ENCODE measurements at regions not wholly inside any gene's neighbourhood (a gene's known extent, or its start where the extent isn't known, plus 50 kb on each side); places are given as distances from the start of the nearest gene placed in this dataset.

DNA sequence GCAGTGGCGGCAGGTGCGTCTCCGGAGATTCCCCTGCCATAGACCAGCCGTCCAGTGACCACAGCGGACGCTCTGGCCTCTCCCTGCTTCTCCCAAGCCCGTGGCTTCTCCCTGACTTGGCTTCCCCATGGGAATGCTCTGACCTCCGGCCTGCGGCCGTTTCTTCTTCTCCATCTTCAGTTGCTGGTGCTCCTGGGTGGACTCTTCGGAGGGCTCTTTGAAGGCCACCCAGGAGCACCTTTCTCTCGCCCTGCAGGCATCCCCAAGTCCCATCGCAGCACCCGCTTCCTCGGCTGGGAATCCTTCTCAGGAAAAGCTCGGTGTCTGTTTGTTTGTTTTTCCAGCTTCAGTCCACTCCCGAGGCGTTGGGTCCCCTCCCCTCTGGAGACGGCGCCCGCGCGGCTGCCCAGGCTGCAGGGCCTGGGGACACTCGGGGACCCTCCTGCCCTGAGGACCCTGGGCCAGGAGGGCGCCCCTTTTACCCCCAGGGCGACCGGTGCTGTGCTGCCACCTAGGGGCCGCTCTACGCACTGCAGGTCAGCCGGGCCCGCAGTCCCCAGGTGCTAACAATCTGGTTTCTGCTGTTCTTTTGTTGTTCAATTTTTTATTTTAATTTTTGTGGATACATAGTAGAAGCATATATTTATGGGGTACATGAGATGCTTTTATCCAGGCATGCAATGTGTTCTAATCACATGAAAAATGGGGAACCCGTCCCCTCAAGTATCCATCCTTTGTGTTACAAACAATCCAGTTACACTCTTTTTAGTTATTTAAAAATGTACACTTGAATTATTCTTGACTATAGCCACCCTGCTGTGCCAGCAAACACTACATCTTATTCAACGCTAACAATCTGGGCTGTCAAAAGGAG lies 197.9 kb upstream of the ADAMTS16 start:
- DNase-seq (ENCODE audit: low read depth) = no peak

- DNase-seq (ENCODE audit: low read depth) = no peak
Measured at GRCh38 chr5:4942831-4943178, 197.3 kb upstream of the ADAMTS16 start.

DNA sequence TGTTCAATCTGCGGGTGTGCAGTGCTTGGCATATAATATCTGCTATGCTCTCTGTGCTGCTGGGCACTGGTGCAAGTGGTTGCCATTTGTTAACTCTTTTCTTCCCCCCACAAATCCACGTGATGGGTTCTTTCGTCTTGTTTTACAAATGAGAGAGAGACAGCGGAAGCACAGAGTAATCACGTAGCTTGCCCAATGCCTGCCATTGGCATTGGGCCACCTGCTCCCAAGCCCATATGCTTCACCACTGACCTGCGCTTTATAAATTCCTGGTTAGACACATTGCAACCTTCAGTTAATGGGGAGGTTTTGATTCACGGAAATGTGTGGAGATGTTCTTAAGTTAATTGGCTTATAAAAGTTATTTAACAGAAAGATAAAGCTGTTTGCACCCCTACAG lies 194.8 kb upstream of the ADAMTS16 start:
- DNase-seq (ENCODE audit: low read depth) = no peak

GRCh38 chr5:4947106-4947505 lies 193.0 kb upstream of the ADAMTS16 start:
- DNase-seq (ENCODE audit: low read depth) = no peak

DNA sequence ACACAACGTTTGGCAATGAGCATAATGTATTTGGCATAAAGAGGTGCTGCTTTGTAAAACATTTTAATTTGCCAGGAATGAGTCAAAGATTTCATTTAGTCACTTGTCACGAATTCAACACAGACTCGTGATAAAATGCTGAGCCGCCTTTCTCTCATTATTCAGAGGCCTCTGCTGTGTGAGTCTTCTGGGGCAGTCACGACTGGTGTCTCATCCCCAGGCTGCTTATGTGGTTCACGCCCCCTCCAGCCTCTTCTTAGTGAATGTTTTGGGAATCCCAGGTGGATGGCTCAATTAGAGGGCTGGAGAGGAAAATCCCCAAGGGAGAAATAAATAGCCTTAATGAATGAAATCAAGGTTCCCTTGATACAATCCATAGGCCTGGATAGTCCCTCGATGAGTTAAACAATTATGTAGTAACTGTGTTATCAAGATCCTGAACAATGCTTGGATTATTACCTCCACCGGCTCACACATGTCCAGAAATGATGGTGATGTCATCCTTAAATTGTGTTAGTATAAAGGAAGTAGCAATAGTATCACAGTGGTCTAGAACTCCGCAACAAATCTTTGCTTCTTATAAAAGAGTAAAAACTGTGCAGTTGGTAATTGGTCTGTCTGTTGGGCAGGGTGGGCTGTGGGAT lies 192.1 kb upstream of the ADAMTS16 start:
- DNase-seq (ENCODE audit: low read depth) = no peak

- DNase-seq (ENCODE audit: low read depth) = no peak
Measured at GRCh38 chr5:4949108-4949507, 191.0 kb upstream of the ADAMTS16 start.

DNA sequence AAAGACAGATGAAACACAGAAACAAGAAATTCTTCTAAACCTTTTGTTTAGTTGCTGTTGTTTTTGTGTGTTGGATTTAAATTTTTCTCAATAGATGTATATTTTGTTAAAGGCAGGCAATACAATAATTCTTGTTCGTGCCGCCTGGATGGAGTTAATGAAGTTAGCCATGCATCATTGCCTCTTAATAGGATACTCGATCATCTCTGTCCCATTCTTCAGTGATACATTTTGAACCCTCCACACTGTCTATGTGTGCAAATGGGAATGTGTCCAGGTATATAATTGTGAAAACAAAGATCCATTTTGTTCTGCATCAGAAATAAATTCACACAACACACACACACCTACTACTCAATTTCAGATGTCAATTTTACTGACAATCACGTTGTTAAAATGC lies 186.6 kb upstream of the ADAMTS16 start:
- DNase-seq (ENCODE audit: low read depth) = no peak

- no peak for DNase-seq (ENCODE audit: low read depth)
Measured at GRCh38 chr5:4954048-4954447, 186.1 kb upstream of the ADAMTS16 start.

- no peak for DNase-seq (ENCODE audit: low read depth)
Measured at GRCh38 chr5:4963265-4963664, 176.9 kb upstream of the ADAMTS16 start.

DNA sequence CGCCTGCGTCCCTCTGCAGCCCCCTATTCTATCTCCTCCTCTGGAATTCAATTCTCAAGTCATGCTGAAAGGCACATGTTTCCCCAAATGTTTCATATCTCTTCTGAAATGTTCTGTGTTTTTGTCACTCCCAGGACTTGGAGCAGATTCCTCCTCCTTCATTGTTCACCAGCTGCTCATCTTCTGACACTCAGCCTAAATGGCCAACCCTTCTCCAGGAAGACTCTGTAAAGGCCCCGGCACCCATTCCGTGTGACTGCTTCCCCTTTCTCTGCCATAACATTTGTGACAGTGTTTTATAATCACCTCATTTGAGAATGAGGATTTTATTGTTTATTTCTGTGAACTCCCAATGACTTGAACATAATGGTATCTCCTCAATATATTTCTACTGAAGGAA lies 170.8 kb upstream of the ADAMTS16 start:
- DNase-seq (ENCODE audit: low read depth) = no peak

DNA sequence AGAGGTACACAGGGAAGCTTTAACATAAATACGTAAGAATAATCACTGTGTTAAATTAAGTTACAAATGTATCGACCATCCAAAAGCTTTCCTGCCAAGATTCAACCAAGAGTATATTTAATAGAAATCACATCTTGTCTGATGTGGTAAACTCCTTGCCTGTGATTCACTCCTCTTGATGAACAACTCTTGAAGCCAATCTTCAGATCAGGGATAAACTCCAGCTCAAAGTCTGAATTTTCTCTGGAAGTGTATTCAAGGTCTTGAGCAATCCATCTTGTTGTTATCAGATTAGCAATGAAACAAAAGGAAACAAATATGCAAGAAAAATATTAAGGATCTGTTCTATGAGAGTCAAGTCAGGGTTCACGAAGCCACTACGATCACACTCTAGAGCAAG lies 170.0 kb upstream of the ADAMTS16 start:
- DNase-seq (ENCODE audit: low read depth) = no peak

DNA sequence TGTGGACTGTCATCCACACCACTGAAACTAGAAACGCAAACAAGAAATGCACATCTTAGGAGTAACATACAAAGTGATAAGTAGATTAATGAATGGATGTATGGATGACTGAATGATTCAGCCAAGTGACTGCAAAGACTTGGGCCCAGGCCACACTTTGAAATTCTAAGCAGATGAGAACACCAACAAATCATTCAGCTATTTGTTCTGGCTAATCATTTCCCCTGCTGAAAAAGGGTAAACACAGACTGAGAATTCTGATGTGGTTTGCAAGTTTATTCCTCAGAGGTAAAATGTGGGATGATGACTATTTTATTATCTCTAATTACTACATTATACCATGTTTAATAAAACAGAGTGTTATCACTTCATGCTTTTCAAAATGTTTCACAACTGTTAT lies 163.2 kb upstream of the ADAMTS16 start:
- DNase-seq (ENCODE audit: low read depth) = no peak

GRCh38 chr5:4977416-4978110 lies 162.6 kb upstream of the ADAMTS16 start:
- no peak for DNase-seq (ENCODE audit: low read depth)

DNA sequence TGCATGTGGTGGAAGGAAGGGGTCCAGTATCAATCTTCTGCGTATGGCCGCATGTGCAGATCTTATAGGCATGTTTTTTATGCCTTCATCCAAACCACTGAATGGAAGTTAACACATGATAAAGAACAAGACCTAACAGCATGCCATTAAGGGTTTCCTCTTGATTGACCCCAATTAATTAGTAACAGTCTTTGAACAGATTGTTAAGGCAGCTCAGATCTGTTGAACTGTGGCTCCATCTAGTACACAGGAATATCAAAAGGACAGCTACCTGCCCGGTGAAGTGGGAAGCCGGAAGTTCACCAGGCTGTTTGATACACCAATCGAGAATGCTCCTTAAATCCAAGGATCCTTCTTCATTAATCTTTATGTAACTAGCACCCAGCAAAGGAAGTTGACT lies 159.9 kb upstream of the ADAMTS16 start:
- DNase-seq (ENCODE audit: low read depth) = no peak

DNA sequence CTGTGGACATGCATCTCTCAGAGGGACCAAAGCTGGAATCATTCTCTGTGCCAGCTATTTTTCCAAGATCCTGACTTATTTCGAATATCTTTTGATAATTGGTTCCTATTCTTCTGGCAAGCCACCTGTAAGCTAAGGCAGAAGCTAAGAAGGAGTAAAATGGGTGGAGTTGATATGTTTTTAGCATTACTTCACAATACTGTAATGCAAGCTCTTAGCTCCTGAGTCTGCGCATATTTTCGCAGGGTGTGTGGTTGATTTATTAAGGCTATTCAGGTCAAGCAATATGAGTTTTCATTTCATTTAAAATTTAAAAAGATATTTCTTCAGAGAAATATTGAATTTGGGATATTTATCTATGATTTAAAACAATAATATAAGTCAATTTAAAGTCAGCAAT lies 158.5 kb upstream of the ADAMTS16 start:
- no peak for DNase-seq (ENCODE audit: low read depth)

- no peak for DNase-seq (ENCODE audit: low read depth)
Measured at GRCh38 chr5:4983701-4984100, 156.4 kb upstream of the ADAMTS16 start.

DNA sequence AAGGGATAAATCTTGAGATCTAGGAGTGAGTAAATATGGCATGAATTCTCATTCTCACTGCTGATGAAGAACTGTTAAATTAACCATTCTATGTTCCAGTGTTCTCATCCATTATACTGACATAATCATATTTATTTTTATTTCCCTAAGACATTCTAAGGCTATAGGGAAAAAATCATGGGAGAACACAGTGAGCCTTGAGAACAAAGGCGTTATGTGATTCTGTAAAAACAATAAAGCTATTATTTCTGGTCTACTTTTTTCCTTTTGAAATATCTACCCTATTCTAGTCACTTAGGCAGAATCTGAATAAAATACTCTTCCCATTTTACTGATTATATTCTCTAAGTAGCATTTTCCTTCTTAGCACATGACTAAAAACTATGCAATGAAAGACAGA lies 155.7 kb upstream of the ADAMTS16 start:
- DNase-seq (ENCODE audit: low read depth) = no peak

GRCh38 chr5:4987431-4987830 lies 152.7 kb upstream of the ADAMTS16 start:
- DNase-seq (ENCODE audit: low read depth) = no peak

DNA sequence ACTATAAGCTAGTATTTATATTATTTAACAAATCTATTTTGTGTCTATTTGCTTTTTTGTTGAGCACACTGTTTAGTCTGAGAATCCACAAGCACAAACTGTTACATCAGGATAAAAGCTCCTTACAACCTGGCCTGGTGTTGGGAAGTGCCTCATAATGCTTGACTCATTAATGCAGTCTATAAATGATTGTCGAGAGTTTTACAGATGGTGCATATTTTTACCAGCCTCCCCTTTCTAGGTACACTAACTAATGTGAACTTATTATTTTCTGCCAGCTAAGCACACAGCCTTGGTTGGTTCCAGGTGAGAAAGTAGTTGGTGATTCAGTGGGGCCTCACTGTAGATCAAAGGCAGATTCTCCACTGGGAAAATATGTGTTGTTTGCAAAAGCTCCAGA lies 151.0 kb upstream of the ADAMTS16 start:
- no peak for DNase-seq (ENCODE audit: low read depth)

GRCh38 chr5:4990017-4990416 lies 150.1 kb upstream of the ADAMTS16 start:
- no peak for DNase-seq (ENCODE audit: low read depth)

GRCh38 chr5:4990462-4990861 lies 149.7 kb upstream of the ADAMTS16 start:
- DNase-seq (ENCODE audit: low read depth) = no peak

DNA sequence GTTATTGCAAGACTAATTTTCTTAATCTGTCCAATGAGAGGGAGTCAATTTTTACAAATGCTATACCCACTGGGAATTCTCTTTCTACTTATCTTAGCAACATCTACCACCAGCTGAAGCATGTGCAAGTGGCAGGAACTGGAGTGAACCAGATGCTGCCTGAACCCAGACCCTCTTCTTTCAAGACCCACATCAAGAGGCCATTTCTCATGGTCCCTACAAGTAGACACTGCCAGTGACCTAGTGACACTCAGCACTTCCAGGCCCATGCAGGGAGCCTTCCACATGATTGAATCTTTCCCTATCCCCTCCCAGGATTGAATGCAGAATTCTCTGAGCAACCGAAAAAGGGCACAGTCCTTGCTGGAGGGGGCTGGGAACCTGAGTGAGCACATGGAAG lies 148.2 kb upstream of the ADAMTS16 start:
- no peak for DNase-seq (ENCODE audit: low read depth)

DNA sequence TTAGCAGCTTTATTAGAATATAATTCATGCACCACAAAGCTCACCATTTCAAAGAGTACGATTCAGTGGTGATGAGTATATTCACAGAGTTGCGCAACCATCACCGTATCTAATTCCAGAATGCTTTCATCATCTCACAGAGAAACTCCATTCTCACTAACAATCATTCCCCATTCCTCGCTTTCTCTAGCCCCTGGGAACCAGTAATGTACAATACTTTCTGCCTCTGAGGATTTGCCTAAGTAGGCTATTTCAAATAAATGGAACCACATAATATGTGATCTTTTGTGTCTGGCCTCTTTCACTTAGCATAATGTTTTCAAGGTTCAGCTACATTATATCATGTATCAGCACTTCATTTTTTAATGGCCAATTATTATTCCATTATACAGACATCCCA lies 145.1 kb upstream of the ADAMTS16 start:
- no peak for DNase-seq (ENCODE audit: low read depth)

Measured in HS-27A (cell line).